ENCODE measurements at regions not wholly inside any gene's neighbourhood (a gene's known extent, or its start where the extent isn't known, plus 50 kb on each side); places are given as distances from the start of the nearest gene placed in this dataset.

GRCh38 chr21:17699524-17700189 is 87.0 kb upstream of the BTG3 start:
- ChIA-PET POLR2A (no interaction called here), CTCF (ENCODE audit: low intra/inter-chr PET ratio) (no interaction called here)
- no peak overlapping the region for H3K4me3 ChIP-seq
- in situ Hi-C loops (cut with MboI) (no loop called here), intact Hi-C loops (cut with micrococcal nuclease) (no loop called here)
- no TSS peak for BruUV-seq (replicated peaks)
- H3K79me2 ChIP-seq (ENCODE audit: control insufficient read depth, insufficient read depth, low read length) = no peaks in the 10 kb centered on the region
- H3K9ac ChIP-seq (ENCODE audit: insufficient read depth in 1 of 2, low read depth in 2 of 2, low read length in 2 of 2) = no peak overlapping the region
- TF ChIP-seq ZNF668 (CRISPR knock-in tag; IDR thresholded peaks at IDR 0.05) (no peak), NFE2L1 (tag; IDR thresholded peaks at IDR 0.05; ENCODE audit: borderline replicate concordance, low read depth) (no peak), TAF7 (tag; IDR thresholded peaks at IDR 0.05) (no peak), ZNF431 (CRISPR knock-in tag; IDR thresholded peaks at IDR 0.05) (no peak), CAMTA2 (CRISPR knock-in tag; conservative IDR thresholded peaks at IDR 0.05) (no peak), SNRNP70 (optimal IDR thresholded peaks at IDR 0.05; ENCODE audit: low read depth, low read length) (no peak), E2F6 (IDR thresholded peaks at IDR 0.05; ENCODE audit: borderline replicate concordance in 1 of 2, extremely low read depth in 1 of 2, insufficient read depth in 1 of 2, insufficient read length in 1 of 2, low read depth in 1 of 2, low read length in 1 of 2, poor library complexity in 1 of 2, severe bottlenecking in 1 of 2) (no peak), DDX20 (tag; IDR thresholded peaks at IDR 0.05; ENCODE audit: low read depth) (no peak), POLR2H (tag; IDR thresholded peaks at IDR 0.05; ENCODE audit: low read depth) (no peak), THRAP3 (IDR thresholded peaks at IDR 0.05; ENCODE audit: borderline replicate concordance) (no peak)
- no peaks in the 10 kb centered on the region for H3K36me3 ChIP-seq (ENCODE audit: control insufficient read depth, insufficient read depth, low read length)
- no peak for ATAC-seq
- no peaks in the 10 kb centered on the region for H3K27me3 ChIP-seq (ENCODE audit: control insufficient read depth in 2 of 2, insufficient read depth in 2 of 2, low read length in 2 of 2)
- H2AFZ ChIP-seq (ENCODE audit: low read depth, low read length) = no peak overlapping the region
- no peak for DNase-seq (ENCODE audit: extremely low read depth in 1 of 4, low spot score in 3 of 4)
- H3K4me2 ChIP-seq (ENCODE audit: insufficient read depth, low read length) = no peak overlapping the region
- no peaks in the 10 kb centered on the region for H3K9me3 ChIP-seq (replicated peaks; ENCODE audit: control insufficient read depth, insufficient read depth, low read depth, low read length)
- H3K4me1 ChIP-seq (replicated peaks in 1 of 2; ENCODE audit: control insufficient read depth in 2 of 2, insufficient read depth in 2 of 2, low read length in 2 of 2) = no peaks in the 10 kb centered on the region
- FAIRE-seq = no peak
- no peaks in the 10 kb centered on the region for H4K20me1 ChIP-seq (replicated peaks; ENCODE audit: control insufficient read depth, insufficient read depth, low read length)
- WGBS (ENCODE audit: insufficient coverage, low coverage, missing lambda C conversion rate) = 3% methylated on average over 6 of the region's 6 CpGs
- no peaks in the 10 kb centered on the region for H3K9me1 ChIP-seq (ENCODE audit: control insufficient read depth, insufficient read depth, low read length)
- no peak overlapping the region for H3K27ac ChIP-seq (ENCODE audit: extremely low read depth, low read depth, low read length)
